ENCODE measurements at regions not wholly inside any gene's neighbourhood (a gene's known extent, or its start where the extent isn't known, plus 50 kb on each side); places are given as distances from the start of the nearest gene placed in this dataset.

- Histone ChIP-seq H3K27ac (ENCODE audit: low read depth, low read length) (no peak overlapping the region), H2AFZ (ENCODE audit: low read length) (no peak overlapping the region), H3K9ac (replicated peaks in 1 of 4; ENCODE audit: extremely low read depth in 1 of 4, low read depth in 3 of 4, low read length in 3 of 4) (no peak overlapping the region), H3K18ac (ENCODE audit: extremely low read depth, low read length) (no peak overlapping the region), H3K14ac (ENCODE audit: insufficient read length) (no peak overlapping the region), H4K20me1 (replicated peaks in 1 of 2; ENCODE audit: control insufficient read depth in 1 of 2, insufficient read depth in 2 of 2, low read length in 2 of 2) (no peaks in the 10 kb centered on the region), H2AK5ac (ENCODE audit: low read depth, low read length) (no peak overlapping the region), H3K4me2 (ENCODE audit: insufficient read depth in 1 of 2, low read depth in 2 of 2, low read length in 2 of 2) (no peak overlapping the region), H4K8ac (ENCODE audit: extremely low read depth, insufficient read depth, low read length) (no peak overlapping the region), H3K23me2 (ENCODE audit: low read depth, low read length) (no peaks in the 10 kb centered on the region), H3K23ac (ENCODE audit: insufficient read length) (no peak overlapping the region), H2BK5ac (ENCODE audit: low read depth, low read length) (no peak overlapping the region), H2BK12ac (ENCODE audit: low read depth, low read length) (no peak overlapping the region), H3K79me2 (ENCODE audit: control insufficient read depth in 1 of 2, insufficient read depth in 2 of 2, low read length in 2 of 2) (no peaks in the 10 kb centered on the region), H3K4ac (replicated peaks; ENCODE audit: insufficient read length, low read depth, low read length) (no peak overlapping the region), H3K9me3 (ENCODE audit: insufficient read depth in 2 of 2, low read depth in 1 of 2, low read length in 1 of 2) (0 out of 4 replicates have a peak, but pooled peaks cover 0 to 3% of the 10 kb centered on the region in 2 experiments), H2BK15ac (ENCODE audit: low read length) (no peak overlapping the region), H3K27me3 (replicated peaks in 1 of 4; ENCODE audit: control insufficient read depth in 3 of 4, extremely low read depth in 1 of 4, insufficient read depth in 3 of 4, low read length in 3 of 4) (no peaks in the 10 kb centered on the region; a peak in 1 of 7 replicates), H3K36me3 (ENCODE audit: control insufficient read depth in 2 of 4, insufficient read depth in 4 of 4, low read length in 3 of 4) (no peaks in the 10 kb centered on the region), H2BK120ac (replicated peaks; ENCODE audit: low read depth, low read length) (no peak overlapping the region), H3K56ac (replicated peaks; ENCODE audit: insufficient read length, low read depth, low read length) (no peak overlapping the region), H3K79me1 (ENCODE audit: low read depth, low read length) (no peaks in the 10 kb centered on the region), H4K5ac (ENCODE audit: insufficient read length, low read depth, low read length) (no peak overlapping the region), H3K4me1 (replicated peaks in 1 of 4; ENCODE audit: control insufficient read depth in 3 of 4, insufficient read depth in 4 of 4, low read length in 3 of 4) (no peaks in the 10 kb centered on the region), H2BK20ac (ENCODE audit: low read length) (no peak overlapping the region), H4K91ac (replicated peaks; ENCODE audit: insufficient read length, low read length) (no peak overlapping the region), H3K4me3 (ENCODE audit: extremely low read depth in 1 of 4, insufficient read depth in 2 of 4, low read depth in 3 of 4, low read length in 4 of 4) (no peak overlapping the region)
- POLR2A ChIA-PET (ENCODE audit: partially characterized antibody) = no interaction called here
- no peak for TF ChIP-seq PHF8 (conservative IDR thresholded peaks at IDR 0.05; ENCODE audit: low read depth, low read length)
- no peak for TF ChIP-seq RAD21 (IDR thresholded peaks at IDR 0.05 in 1 of 2, conservative IDR thresholded peaks at IDR 0.05 in 1 of 2; ENCODE audit: low read depth in 2 of 2, low read length in 2 of 2)
- TF ChIP-seq CBX8 (IDR thresholded peaks at IDR 0.05; ENCODE audit: borderline replicate concordance, low read depth, low read length) = no peak
- no peak for TF ChIP-seq KDM5A (IDR thresholded peaks at IDR 0.05; ENCODE audit: low read length)
- TF ChIP-seq GTF2F1 (IDR thresholded peaks at IDR 0.05; ENCODE audit: borderline replicate concordance, low read depth, low read length) = no peak
- TF ChIP-seq TEAD4 (IDR thresholded peaks at IDR 0.05; ENCODE audit: low read depth, low read length) = no peak
- no peak for TF ChIP-seq JUN (IDR thresholded peaks at IDR 0.05; ENCODE audit: low read depth, low read length)
- no peak for TF ChIP-seq CBX5 (IDR thresholded peaks at IDR 0.05; ENCODE audit: low read depth, low read length)
- TF ChIP-seq JUND (IDR thresholded peaks at IDR 0.05; ENCODE audit: low read length) = no peak
- no peak for TF ChIP-seq SAP30 (IDR thresholded peaks at IDR 0.05; ENCODE audit: insufficient read depth, insufficient replicate concordance, low read length)
- CTCF ChIA-PET (ENCODE audit: partially characterized antibody) = interaction anchor here (1.3 to 3.5 kb wide), 2 partner anchors 10 to 343 kb away, joined by 3 to 15 read pairs; no protein-coding TSS in a partner anchor
- 72% methylated on average over 3 of the region's 3 CpGs; no CpG with 5 or more reads in 1 of the 2 experiments for WGBS, 2 experiments (ENCODE audit: extremely low coverage in 1 of 2, insufficient coverage in 1 of 2, insufficient read length in 1 of 2, insufficient replicate concordance in 2 of 2, low coverage in 1 of 2, low lambda C conversion rate in 2 of 2, missing lambda C conversion rate in 1 of 2)
- no peak for FAIRE-seq
- DNase-seq (ENCODE audit: low read depth in 1 of 2, low spot score in 2 of 2) = no peak
Measured at GRCh38 chr4:24404281-24404680, 180.1 kb downstream of the DHX15 start.
